Stimulated activated CD4-positive, alpha-beta T cell treated with anti-CD3 and anti-CD28 coated beads, Interleukin-4, amount 100 ng/mL, for 1 hour (primary cell): ENCODE measurements at regions not wholly inside any gene's neighbourhood (a gene's known extent, or its start where the extent isn't known, plus 50 kb on each side); places are given as distances from the start of the nearest gene placed in this dataset.
"Not testable (repeated sequence)": the region's sequence is repeated elsewhere in the genome, so short reads cannot be mapped to it uniquely, and the experiment has no call there.

ENCODE experiments used
- DNase-seq: peaks from one replicate; pipeline ENCODE4 v3.0.0-alpha.2; 2020

DNA sequence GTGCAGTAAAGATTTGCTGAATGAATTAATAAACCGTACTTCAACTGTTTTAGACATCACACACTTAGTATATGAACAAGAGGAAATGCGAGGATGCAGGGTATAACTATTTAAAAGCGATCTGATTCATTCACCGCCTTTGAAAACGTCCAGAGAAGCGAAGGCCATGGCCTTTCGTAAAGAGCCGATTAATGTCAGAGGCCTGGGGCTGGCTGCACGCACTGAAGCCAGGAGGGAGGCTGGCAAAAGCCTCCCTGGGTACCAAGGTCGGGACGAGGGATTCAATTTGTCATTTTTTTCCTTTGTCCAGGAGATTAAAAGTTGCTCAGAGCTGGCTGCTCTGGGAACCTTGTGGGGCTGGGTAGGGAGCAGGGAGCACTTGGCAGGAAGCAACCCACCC, 307.4 kb downstream of the NPHP4 start:
- DNase-seq: no peak

- DNase-seq: no peak
Measured at GRCh38 chr1:5683446-5683845, 308.8 kb downstream of the NPHP4 start.

GRCh38 chr1:5682626-5683225, 309.5 kb downstream of the NPHP4 start:
- DNase-seq: no peak

GRCh38 chr1:5681654-5682053, 310.6 kb downstream of the NPHP4 start:
- no peak for DNase-seq

DNA sequence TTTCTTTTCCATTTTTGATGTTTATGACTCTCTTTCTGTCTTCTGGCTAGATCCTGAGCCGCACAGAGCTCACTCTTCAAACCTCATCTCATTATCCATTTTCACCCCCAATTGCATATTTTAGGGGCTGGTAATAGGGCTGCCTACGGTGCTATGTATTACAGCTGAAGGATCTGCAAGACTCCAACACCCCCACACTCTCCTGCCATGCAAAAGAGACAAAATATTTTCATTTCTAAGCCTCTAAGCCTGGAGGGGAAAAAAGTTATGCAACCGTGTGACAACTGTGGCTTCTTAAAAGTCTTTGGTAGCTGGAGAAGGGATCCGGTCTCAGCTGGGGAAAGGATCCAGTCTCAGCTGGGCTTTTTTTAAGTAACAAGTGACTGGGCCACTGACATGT, 311.6 kb downstream of the NPHP4 start:
- no peak for DNase-seq

GRCh38 chr1:5678759-5679158, 313.5 kb downstream of the NPHP4 start:
- no peak for DNase-seq

DNA sequence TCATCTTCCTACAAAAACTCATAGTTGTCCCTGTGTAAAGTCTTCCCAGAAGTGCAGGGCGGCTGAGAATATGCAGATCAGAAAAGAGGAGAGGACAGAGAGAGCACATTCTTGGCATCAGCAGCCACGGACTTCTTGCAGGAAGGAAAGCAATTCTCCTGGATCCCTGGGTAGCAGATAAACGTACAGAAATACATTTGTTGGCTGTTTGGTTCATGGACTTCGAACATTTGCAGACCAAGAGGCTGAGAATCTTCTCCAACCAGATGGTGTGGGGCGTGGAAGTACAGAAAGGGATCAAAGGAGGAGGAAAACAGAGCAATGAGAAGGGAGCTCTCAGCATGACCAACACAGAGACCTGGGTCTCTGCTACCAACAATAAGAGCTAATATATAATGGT, 319.9 kb downstream of the NPHP4 start:
- DNase-seq: not testable (repeated sequence)

DNA sequence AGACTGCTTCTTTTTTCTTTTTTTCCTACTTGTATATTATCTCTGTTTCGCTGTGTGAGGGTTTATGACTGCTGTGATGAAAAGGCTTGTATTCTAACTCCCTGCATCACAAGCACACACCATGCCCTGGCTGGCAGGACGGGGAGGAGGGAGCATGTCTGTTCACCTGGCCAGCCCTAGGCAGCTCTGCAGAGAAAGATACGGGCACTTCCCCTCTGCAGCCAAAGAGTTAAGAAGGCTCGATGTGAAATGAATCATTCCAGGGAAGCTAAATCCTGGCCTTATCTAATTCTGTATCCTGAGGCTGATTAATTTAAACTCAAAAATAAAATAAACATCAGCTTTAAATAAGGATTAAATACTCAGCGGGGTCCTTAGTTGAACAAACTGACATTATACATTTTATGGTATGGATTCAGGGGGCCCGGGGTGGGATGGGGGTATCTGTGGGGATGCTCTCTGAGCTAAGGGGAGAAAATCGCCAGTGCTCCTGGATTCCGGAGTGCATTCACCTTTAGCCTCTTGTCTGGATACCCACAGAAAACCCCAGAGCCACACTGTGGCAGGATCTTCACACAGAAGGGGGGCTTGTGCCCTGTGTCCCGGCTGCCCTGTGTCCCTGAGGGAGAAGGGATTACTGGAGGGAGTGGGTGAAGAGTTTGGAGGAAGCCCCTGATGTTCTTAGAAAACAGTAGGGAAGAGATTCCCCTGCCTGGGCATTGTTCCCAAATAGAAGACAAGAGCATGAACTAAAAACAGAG, 321.5 kb downstream of the NPHP4 start:
- DNase-seq: no peak

- no peak for DNase-seq
Measured at GRCh38 chr1:5667513-5668325, 324.5 kb downstream of the NPHP4 start.

DNA sequence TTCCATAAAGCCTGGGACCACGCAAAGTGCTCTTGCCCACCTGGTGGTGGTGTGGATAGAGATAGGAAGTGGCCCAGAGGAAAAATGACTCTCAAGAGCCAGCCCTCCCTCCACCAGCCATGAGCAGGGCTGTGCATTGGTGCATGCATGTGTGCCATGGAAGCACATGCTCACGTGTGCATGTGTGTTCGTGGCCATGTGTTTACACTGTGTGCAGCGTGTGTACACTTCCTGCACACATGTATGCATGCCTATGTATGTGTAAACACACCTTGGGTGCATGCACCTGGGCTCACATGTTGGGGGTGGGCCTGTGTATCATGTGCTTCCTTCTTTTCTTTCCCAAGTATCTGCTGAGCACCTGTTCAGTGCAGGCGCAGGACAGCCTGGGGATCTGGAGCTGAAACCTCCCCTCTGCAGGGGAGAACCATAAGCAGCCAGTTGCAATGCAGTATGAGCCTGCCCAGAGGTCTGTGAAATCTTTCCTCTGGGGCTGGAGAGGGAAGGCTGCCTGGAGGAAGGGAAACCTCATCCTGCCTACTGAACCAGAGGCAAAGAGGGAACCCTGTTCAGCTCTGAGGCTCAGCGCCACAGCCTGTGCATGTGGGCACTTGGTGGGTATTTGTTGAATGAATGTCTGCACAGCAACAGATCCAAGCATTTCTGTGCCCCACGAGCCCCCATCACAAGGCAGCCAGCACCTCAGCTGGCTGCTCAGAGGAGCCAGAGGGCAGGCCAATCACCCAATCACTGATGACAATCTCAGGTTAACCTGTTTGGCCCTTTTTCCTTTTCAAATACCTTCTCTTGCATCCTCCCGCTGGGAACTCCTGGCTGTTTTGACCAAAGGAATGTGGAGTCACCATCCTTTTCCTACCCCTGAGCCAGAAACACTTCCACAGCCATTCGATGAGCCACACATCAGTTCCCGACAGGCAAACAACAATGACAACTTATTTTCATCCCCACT, 327.0 kb downstream of the NPHP4 start:
- DNase-seq: no peak

DNA sequence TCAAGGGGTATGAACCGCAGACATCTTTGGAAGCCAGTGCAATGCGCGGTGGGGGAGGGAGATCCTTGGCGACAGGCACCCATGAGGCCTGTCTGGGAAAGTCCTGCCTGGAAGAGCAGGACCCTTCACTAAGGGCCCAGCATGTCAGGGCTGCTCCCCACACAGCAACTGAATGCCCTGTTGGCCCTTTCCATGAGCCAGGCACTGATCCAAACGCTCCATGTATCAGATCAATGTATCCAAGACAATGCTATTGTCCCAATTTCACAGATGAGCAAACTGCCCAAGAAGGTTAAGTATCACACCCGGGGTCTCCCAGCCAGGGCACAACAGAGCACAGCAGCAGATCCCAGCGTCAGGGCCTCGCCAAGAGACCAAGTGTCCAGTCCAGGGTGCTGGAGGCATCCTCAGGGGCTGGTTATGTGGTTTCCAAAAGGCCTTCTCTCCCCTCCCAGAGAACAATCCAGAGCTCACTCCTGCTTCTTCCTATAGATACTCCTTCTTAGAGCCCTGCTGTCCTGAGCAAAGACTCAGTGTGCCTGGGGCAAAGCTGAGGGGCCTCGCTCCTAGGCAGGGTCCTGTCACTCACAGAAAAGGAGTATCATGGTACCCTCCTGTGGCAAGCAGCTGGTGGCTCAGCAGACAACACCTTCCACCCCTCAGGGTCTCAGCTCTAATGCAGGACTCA, 328.0 kb downstream of the NPHP4 start:
- no peak for DNase-seq

DNA sequence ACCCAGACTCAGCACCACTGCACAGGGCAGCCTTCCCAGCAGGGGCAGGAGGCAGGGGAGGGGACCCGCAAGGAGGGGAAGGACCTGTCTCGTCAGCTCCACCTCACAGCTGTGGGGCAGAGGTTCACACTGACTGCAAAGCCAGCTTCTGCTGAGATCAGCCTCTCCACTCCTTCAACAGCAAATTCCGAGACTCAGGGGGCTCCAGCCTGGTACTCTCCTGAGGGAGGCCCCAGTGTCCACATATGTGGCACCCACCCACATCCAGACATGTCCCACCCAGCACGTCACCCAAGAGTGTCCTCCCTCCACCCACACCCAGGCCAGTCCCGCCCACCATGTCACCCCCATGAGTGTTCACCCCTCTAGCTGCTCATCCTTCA, 329.5 kb downstream of the NPHP4 start:
- no peak for DNase-seq

GRCh38 chr1:5662086-5662743, 330.0 kb downstream of the NPHP4 start:
- no peak for DNase-seq

- no peak for DNase-seq
Measured at GRCh38 chr1:5661196-5662085, 330.8 kb downstream of the NPHP4 start.

DNA sequence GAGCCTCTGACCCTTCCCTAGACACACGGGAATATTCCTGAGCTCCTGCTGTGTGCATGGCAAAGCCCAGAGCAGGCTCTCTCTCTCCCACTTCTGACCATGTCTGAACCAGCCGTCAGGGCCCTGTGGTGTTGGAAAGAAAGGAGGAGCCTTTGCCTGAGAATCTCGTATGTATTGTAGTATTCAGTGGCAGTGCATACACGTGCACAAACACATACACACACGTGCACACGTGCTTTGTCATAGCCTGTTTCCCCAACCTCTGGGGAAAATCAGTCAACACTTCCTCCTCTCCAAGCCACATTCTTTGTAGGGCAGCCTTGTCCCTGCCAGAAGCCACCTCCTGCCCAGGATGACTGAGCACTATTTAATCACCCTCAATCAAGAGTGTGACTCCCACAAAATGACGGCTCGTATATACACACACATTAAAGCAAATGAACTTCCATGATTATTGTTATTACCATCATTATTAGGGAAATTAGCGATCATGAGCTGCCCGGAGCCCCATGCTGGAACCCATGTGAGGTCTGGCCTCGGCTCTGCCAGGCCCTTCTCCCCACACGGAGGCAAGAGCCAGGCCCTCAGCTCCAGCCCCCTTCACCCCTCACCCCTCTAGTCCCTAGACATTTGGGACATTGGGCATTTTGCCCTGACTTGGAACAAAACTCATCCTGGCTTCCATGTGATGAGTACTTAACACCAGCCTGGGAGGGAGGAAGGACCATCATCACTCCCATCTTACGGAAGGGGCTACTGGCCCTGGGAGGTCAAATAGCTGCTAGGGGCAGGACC, 331.9 kb downstream of the NPHP4 start:
- no peak for DNase-seq

DNA sequence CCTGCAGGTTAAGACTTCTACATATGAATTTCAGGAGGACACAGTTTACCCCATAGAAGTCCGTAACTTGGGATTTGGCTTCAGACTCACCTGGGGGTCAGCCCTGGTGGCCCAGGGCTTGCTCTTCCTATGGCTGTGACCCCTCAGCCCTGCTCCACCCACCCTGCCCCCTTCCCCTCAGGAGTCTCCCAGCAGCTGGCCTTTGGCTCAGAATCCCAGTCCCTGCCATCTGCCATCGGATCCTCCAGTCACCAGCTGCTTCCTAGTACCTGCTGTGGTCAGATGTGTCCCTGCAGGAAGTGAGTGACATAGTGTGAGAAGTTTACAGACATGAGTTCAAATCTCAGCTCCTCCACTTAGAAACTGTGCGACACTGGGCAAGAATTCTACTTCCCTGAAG, 332.6 kb downstream of the NPHP4 start:
- DNase-seq: no peak

- no peak for DNase-seq
Measured at GRCh38 chr1:5658340-5659316, 333.6 kb downstream of the NPHP4 start.
